ENCODE measurements at regions not wholly inside any gene's neighbourhood (a gene's known extent, or its start where the extent isn't known, plus 50 kb on each side); places are given as distances from the start of the nearest gene placed in this dataset.

DNA sequence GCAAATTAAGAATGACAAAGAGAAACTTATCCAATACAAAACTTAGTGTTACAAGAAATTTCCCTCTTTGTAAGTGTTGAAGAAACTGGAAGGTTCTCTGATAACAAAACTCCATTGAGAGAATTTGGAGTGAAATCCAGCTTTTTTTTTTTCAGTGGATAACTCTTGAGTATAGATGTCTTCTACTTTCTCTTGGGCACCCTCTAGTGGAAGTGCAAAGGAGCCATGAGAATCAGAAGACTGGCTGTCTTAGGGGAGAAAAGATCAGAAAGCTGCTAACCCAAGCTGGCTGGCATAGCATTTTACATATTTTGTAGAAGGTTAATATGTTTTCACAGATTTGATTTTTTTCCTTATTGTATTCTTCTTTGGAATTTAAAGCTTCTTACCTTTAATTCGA is 138.8 kb upstream of the SATB2 start:
- no peak overlapping the region for H3K56ac ChIP-seq (ENCODE audit: insufficient read length, low read depth, low read length)
- no peak overlapping the region for H3K18ac ChIP-seq (ENCODE audit: insufficient read length, low read depth, low read length)
- H4K8ac ChIP-seq (replicated peaks; ENCODE audit: insufficient read length, low read depth, low read length) = no peak overlapping the region
- H3K9ac ChIP-seq (ENCODE audit: extremely low read depth, insufficient read length, low read length) = no peak overlapping the region
- no peak overlapping the region for H3K14ac ChIP-seq (ENCODE audit: insufficient read depth, low read length)
- peaks cover 12% of the 10 kb centered on the region for H3K27me3 Mint-ChIP-seq (ENCODE audit: low read depth)
- no peak overlapping the region for H3K4ac ChIP-seq (ENCODE audit: low read depth, low read length)
- no peaks in the 10 kb centered on the region for H3K27me3 ChIP-seq (ENCODE audit: insufficient read depth, low read length)
- no peak overlapping the region for H3T11ph ChIP-seq (ENCODE audit: low read length)
- H2BK15ac ChIP-seq (ENCODE audit: low read depth, low read length) = no peak overlapping the region
- H4K20me1 ChIP-seq (ENCODE audit: control insufficient read depth, insufficient read depth, insufficient read length) = no peaks in the 10 kb centered on the region
- H3K4me1 ChIP-seq (ENCODE audit: insufficient read depth, low read length) = no peaks in the 10 kb centered on the region
- no CpG with 5 or more reads among the region's 1 CpG for WGBS (ENCODE audit: extremely low coverage, insufficient read length, low lambda C conversion rate)
- TF ChIP-seq, protein P1, sequence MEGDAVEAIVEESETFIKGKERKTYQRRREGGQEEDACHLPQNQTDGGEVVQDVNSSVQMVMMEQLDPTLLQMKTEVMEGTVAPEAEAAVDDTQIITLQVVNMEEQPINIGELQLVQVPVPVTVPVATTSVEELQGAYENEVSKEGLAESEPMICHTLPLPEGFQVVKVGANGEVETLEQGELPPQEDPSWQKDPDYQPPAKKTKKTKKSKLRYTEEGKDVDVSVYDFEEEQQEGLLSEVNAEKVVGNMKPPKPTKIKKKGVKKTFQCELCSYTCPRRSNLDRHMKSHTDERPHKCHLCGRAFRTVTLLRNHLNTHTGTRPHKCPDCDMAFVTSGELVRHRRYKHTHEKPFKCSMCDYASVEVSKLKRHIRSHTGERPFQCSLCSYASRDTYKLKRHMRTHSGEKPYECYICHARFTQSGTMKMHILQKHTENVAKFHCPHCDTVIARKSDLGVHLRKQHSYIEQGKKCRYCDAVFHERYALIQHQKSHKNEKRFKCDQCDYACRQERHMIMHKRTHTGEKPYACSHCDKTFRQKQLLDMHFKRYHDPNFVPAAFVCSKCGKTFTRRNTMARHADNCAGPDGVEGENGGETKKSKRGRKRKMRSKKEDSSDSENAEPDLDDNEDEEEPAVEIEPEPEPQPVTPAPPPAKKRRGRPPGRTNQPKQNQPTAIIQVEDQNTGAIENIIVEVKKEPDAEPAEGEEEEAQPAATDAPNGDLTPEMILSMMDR (conservative IDR thresholded peaks at IDR 0.05) = peak; percentile 82
- H3K79me2 ChIP-seq (ENCODE audit: insufficient read depth, low read length) = no peaks in the 10 kb centered on the region
- no peaks in the 10 kb centered on the region for H3K4me1 Mint-ChIP-seq
- DNase-seq = no peak
- no peak overlapping the region for H3K27ac ChIP-seq (ENCODE audit: insufficient read length, low read depth, low read length)
- no peak overlapping the region for H3K4me2 ChIP-seq (ENCODE audit: insufficient read depth, insufficient read length, low read length)
- H2BK120ac ChIP-seq (ENCODE audit: low read depth, low read length, poor library complexity, severe bottlenecking) = no peak overlapping the region
- no peak overlapping the region for H2BK20ac ChIP-seq (ENCODE audit: low read depth, low read length, poor library complexity, severe bottlenecking)
- H3K27ac Mint-ChIP-seq = no peak overlapping the region
- H3K9me3 ChIP-seq (ENCODE audit: control insufficient read depth, low read depth, low read length) = no peaks in the 10 kb centered on the region
- no peak overlapping the region for H2BK12ac ChIP-seq (ENCODE audit: insufficient read length, low read depth, low read length)
- H2AFZ ChIP-seq (ENCODE audit: low read length) = no peak overlapping the region
- H3K4me3 Mint-ChIP-seq = no peak overlapping the region
- no peak overlapping the region for H4K5ac ChIP-seq (ENCODE audit: insufficient read length, low read depth, low read length)
- no peaks in the 10 kb centered on the region for H3K23me2 ChIP-seq (ENCODE audit: insufficient read length, low read depth, low read length, poor library complexity, severe bottlenecking)
- no peaks in the 10 kb centered on the region for H3K36me3 Mint-ChIP-seq (ENCODE audit: insufficient read depth in 1 of 3, low read depth in 3 of 3)
- H3K9me3 Mint-ChIP-seq = no peaks in the 10 kb centered on the region
- H2AK5ac ChIP-seq (ENCODE audit: insufficient read length, low read length) = no peak overlapping the region
- H4K91ac ChIP-seq (ENCODE audit: insufficient read length, low read depth, low read length) = no peak overlapping the region
- no peak overlapping the region for H2BK5ac ChIP-seq (ENCODE audit: insufficient read length, low read length)
- no peak overlapping the region for H3K23ac ChIP-seq (ENCODE audit: insufficient read length, low read depth, low read length)
- no peaks in the 10 kb centered on the region for H3K79me1 ChIP-seq (ENCODE audit: insufficient read depth, low read depth, low read length, poor library complexity, severe bottlenecking)

Measured in H9 (cell line).